Fibroblast of lung (primary cell): ENCODE measurements at regions not wholly inside any gene's neighbourhood (a gene's known extent, or its start where the extent isn't known, plus 50 kb on each side); places are given as distances from the start of the nearest gene placed in this dataset.

Experiments used
- DNase-seq, 2 donors: peaks; one replicate each; pipeline versions ENCODE4 v3.0.0 to v3.0.0-alpha.2; 2010; ENCODE audit warnings: low read depth in 2 of 2
- H2AFZ ChIP-seq: 2 replicates; pipeline ENCODE4 v1.5.1; 2012; ENCODE audit warnings: low read length, control low read depth, inconsistent platforms
- H3K27ac ChIP-seq: 2 replicates; pipeline ENCODE4 v1.5.1; 2011; ENCODE audit warnings: low read length, control low read depth; ENCODE audit not compliant: insufficient read depth
- H3K27me3 ChIP-seq: 2 replicates; pipeline ENCODE4 v1.5.1; 2011; ENCODE audit warnings: mild to moderate bottlenecking, low read length; ENCODE audit not compliant: control insufficient read depth, insufficient read depth
- H3K36me3 ChIP-seq: 2 replicates; pipeline ENCODE4 v1.5.1; 2011; ENCODE audit warnings: low read length; ENCODE audit not compliant: control insufficient read depth, insufficient read depth
- H3K4me1 ChIP-seq: 2 replicates; pipeline ENCODE4 v1.5.1; 2011; ENCODE audit warnings: low read length; ENCODE audit not compliant: control insufficient read depth, insufficient read depth; ENCODE audit errors: extremely low read depth
- H3K4me2 ChIP-seq: 2 replicates; pipeline ENCODE4 v1.5.1; 2011; ENCODE audit warnings: low read length, control low read depth; ENCODE audit not compliant: insufficient read depth; ENCODE audit errors: extremely low read depth
- H3K4me3 ChIP-seq, 4 experiments: fragments of 200-600 bp in 1 of 4; sonication (generic) in 1 of 4; replicated peaks in 1 of 4; 2 replicates each; pipeline ENCODE4 v1.5.1; 2011 to 2016; ENCODE audit warnings: low read length in 4 of 4, low read depth in 3 of 4, mild to moderate bottlenecking in 3 of 4, control low read depth in 2 of 4, inconsistent platforms in 1 of 4, mixed read lengths in 1 of 4; ENCODE audit not compliant: insufficient read depth in 1 of 4; ENCODE audit errors: control extremely low read depth in 1 of 4
- H3K79me2 ChIP-seq: 2 replicates; pipeline ENCODE4 v1.5.1; 2012; ENCODE audit warnings: mild to moderate bottlenecking, low read length, inconsistent platforms; ENCODE audit not compliant: control insufficient read depth, insufficient read depth
- H3K9ac ChIP-seq: 2 replicates; pipeline ENCODE4 v1.5.1; 2011; ENCODE audit warnings: mild to moderate bottlenecking, low read length, control low read depth; ENCODE audit not compliant: insufficient read depth
- H3K9me3 ChIP-seq: 2 replicates; pipeline ENCODE4 v1.5.1; 2012; ENCODE audit warnings: low read depth, low read length; ENCODE audit not compliant: control insufficient read depth, insufficient read depth
- H4K20me1 ChIP-seq: 2 replicates; pipeline ENCODE4 v1.5.1; 2011; ENCODE audit warnings: low read length; ENCODE audit not compliant: control insufficient read depth, insufficient read depth; ENCODE audit errors: extremely low read depth
- EZH2 ChIP-seq: IDR thresholded peaks from 2 replicates; pipeline ENCODE4 v1.5.1; 2012; ENCODE audit warnings: low read length, control low read depth, mild to moderate bottlenecking; ENCODE audit errors: missing control alignments
- TF ChIP-seq, protein P1 (sequence below), 2 donors: IDR thresholded peaks in 1 of 2; conservative IDR thresholded peaks in 1 of 2; 1 replicate in 1 of 2; 2 replicates in 1 of 2; pipeline ENCODE4 v1.5.1; 2011 to 2012; ENCODE audit warnings: low read length in 2 of 2, control low read depth in 1 of 2, inconsistent platforms in 1 of 2, low read depth in 1 of 2, mild to moderate bottlenecking in 1 of 2

DNA sequence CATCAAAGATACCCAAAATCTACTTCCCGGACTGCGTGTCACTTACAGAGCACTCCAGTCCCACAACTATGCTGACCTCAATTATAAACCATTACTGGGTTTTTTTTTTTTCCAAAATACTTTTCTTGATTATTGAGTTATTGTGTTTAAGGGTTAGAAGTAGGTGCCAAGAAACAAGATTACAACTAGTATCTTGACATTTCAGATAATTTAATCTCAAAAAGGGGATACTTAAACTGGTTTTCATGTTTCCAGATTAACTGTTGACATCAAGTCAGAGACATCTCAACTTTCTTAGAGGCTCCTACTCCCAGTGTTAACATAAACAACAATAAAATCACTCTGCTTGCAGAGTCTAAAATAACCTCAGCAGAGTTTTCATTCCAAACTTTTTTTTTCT lies 131.2 kb upstream of the ARID2 start:
- Histone ChIP-seq H3K4me3 (no peak overlapping the region), H2AFZ (no peak overlapping the region), H3K4me1 (no peaks in the 10 kb centered on the region), H3K36me3 (no peaks in the 10 kb centered on the region), H3K27ac (no peak overlapping the region), H3K27me3 (no peaks in the 10 kb centered on the region), H3K79me2 (no peaks in the 10 kb centered on the region), H3K9me3 (no peaks in the 10 kb centered on the region), H3K4me2 (no peak overlapping the region), H4K20me1 (no peaks in the 10 kb centered on the region), H3K9ac (no peak overlapping the region)
- TF ChIP-seq, protein P1, sequence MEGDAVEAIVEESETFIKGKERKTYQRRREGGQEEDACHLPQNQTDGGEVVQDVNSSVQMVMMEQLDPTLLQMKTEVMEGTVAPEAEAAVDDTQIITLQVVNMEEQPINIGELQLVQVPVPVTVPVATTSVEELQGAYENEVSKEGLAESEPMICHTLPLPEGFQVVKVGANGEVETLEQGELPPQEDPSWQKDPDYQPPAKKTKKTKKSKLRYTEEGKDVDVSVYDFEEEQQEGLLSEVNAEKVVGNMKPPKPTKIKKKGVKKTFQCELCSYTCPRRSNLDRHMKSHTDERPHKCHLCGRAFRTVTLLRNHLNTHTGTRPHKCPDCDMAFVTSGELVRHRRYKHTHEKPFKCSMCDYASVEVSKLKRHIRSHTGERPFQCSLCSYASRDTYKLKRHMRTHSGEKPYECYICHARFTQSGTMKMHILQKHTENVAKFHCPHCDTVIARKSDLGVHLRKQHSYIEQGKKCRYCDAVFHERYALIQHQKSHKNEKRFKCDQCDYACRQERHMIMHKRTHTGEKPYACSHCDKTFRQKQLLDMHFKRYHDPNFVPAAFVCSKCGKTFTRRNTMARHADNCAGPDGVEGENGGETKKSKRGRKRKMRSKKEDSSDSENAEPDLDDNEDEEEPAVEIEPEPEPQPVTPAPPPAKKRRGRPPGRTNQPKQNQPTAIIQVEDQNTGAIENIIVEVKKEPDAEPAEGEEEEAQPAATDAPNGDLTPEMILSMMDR (conservative IDR thresholded peaks at IDR 0.05 in 1 of 2, IDR thresholded peaks at IDR 0.05 in 1 of 2; ENCODE audit: low read depth in 1 of 2, low read length in 2 of 2): no peak
- no peak for TF ChIP-seq EZH2
- no peak for DNase-seq

DNA sequence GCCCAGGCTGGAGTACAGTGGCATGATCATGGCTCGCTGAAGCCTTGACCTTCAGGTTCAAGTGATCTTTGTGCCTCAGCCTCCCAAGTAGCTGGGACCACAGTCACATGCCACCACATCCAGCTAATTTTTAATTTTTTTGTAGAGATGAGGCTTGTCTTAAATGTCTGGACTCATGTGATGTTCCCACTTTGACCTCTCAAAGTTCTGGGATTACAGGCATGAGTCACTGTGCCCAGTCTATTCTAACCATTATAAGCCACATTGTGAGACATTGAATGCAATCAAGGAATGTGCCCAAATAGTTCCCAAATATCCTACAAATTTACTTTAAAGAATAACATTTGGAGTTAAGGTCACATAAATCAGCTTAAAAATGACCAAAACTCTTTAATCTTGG lies 130.7 kb upstream of the ARID2 start:
- Histone ChIP-seq H3K27ac (no peak overlapping the region), H3K9me3 (no peaks in the 10 kb centered on the region), H3K27me3 (no peaks in the 10 kb centered on the region), H3K9ac (no peak overlapping the region), H3K79me2 (no peaks in the 10 kb centered on the region), H2AFZ (no peak overlapping the region), H3K4me2 (no peak overlapping the region), H3K4me1 (no peaks in the 10 kb centered on the region), H4K20me1 (no peaks in the 10 kb centered on the region), H3K36me3 (no peaks in the 10 kb centered on the region), H3K4me3 (no peak overlapping the region)
- DNase-seq: no peak
- no peak for TF ChIP-seq EZH2
- TF ChIP-seq, protein P1 (conservative IDR thresholded peaks at IDR 0.05 in 1 of 2, IDR thresholded peaks at IDR 0.05 in 1 of 2; ENCODE audit: low read depth in 1 of 2, low read length in 2 of 2): no peak

DNA sequence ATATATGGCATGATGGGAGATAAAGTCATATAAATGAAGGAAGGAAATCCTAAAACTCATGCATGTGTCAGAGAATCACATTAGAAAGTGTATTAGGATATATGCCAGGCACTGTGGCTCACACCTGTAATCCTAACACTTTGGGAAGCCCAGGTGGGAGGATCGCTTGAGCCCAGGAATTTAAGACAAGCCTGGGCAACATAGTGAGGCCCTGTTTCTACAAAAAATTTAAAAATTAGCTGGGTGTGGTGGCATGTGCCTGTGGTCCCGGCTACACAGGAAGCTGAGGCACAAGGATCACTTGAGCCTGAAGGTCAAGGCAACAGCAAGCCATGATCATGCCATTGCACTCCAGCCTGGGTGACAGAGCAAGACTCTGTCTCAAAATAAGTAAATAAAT lies 130.3 kb upstream of the ARID2 start:
- TF ChIP-seq, protein P1 (conservative IDR thresholded peaks at IDR 0.05 in 1 of 2, IDR thresholded peaks at IDR 0.05 in 1 of 2; ENCODE audit: low read depth in 1 of 2, low read length in 2 of 2): no peak
- no peak for TF ChIP-seq EZH2
- Histone ChIP-seq H3K9me3 (no peaks in the 10 kb centered on the region), H3K27ac (no peak overlapping the region), H3K4me3 (no peak overlapping the region), H3K79me2 (no peaks in the 10 kb centered on the region), H2AFZ (no peak overlapping the region), H4K20me1 (no peaks in the 10 kb centered on the region), H3K36me3 (no peaks in the 10 kb centered on the region), H3K4me2 (no peak overlapping the region), H3K27me3 (no peaks in the 10 kb centered on the region), H3K4me1 (no peaks in the 10 kb centered on the region), H3K9ac (no peak overlapping the region)
- no peak for DNase-seq
